Posterior vena cava (tissue), 2 donors: ENCODE measurements at regions not wholly inside any gene's neighbourhood (a gene's known extent, or its start where the extent isn't known, plus 50 kb on each side); places are given as distances from the start of the nearest gene placed in this dataset.

Experiments
- DNase-seq: peaks from one replicate; pipeline ENCODE4 v3.0.0-alpha.2; 2020; ENCODE audit warnings: low spot score
- intact Hi-C, 2 donors: fragments of 100-400 bp; cut with DNase I; formaldehyde crosslinking; loops; one replicate each; pipeline versions ENCODE4 v1.14.1 to v1.14.2; 2022 to 2023
- donor health status: DM: yes; HTN: yes; CAD: no.
- donor health status: DM: yes; HTN: yes; CAD: no.

GRCh38 chr4:15250021-15250441 lies 177.8 kb upstream of the C1QTNF7 start:
- intact Hi-C loops = no loop called here
- DNase-seq = no peak

DNA sequence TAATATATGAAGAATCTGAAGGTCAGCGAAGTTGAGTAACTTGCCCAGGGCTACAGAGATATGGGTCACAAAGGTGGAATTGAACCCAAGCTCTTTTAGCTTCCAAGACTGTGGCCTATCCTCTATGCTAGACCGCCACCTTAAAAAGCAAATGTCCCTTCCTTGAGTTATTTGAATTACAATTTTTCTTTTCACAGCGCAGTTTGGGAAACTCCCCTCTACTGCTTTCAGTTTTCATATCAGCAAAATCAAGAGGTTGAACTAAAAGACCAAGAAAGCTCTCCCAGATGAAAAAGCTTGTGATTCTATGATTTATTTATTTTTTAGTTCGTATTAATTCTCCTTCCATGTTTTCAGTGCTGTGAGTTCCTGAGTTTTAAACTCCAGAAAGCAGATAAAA lies 174.5 kb upstream of the C1QTNF7 start:
- intact Hi-C loops = no loop called here
- no peak for DNase-seq

- DNase-seq = no peak
- intact Hi-C loops = no loop called here
Observed at GRCh38 chr4:15254236-15254880, 173.5 kb upstream of the C1QTNF7 start.

DNA sequence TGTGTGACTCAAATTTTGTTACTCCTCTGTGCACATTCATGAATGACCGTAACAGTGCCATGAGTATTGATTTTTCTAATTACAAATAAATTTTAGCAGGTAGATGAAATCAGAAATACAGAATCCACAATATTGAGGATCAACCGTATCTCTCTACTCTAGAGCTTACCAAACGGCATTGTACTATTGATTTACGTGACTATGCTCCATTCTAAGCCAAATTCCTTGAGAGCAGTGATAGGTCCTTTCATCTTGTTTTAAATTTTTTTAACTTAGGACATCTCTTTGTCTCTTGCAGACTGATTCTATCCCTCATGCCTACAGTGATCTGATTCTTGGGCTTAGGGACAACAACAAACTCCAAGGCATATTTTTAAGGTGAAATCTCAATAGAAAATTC lies 172.3 kb upstream of the C1QTNF7 start:
- DNase-seq = no peak
- intact Hi-C loops = no loop called here

DNA sequence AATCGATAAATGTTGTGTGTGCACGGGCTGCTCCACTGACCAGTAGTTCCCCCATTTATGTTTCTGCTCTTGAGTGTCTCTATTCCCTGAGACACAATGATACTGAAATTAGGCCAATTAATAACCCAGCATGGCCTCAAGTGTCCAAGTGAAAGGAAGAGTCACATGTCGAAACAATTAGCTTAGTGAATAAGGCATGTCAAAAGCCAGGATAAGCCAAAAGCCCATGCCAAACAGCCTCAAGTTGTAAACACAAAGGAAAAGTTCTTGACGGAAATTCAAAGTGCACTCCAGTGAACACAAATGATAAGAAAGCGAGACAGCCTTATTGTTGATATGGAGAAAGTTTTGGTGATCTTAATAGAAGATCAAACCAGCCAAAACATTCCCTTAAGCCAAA lies 167.1 kb upstream of the C1QTNF7 start:
- intact Hi-C loops = no loop called here

GRCh38 chr4:15262396-15262795 lies 165.4 kb upstream of the C1QTNF7 start:
- intact Hi-C loops = no loop called here
- DNase-seq = no peak

More for the DNA sequence above, 167.1 kb upstream of the C1QTNF7 start:
- no peak for DNase-seq

- intact Hi-C loops = no loop called here
- no peak for DNase-seq
Observed at GRCh38 chr4:15270201-15270600, 157.6 kb upstream of the C1QTNF7 start.

DNA sequence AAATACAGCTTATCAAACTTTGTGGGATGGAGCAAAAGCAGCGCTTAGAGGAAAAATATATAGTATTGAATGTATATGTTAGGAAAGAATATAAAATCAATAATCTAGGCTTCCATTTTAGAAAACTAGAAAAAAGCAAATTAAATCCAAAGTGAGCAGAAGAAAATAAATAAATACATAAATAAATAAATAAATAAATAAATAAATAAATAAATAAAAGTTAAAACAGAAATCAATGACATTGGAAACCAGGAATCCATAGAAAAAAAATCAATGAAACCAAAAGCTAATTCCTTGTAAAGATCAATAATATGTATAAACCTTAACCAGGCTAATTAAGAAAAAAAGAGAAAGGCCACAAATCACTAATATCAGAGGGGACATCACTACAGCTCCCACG lies 141.8 kb upstream of the C1QTNF7 start:
- intact Hi-C loops = no loop called here
- no peak for DNase-seq

DNA sequence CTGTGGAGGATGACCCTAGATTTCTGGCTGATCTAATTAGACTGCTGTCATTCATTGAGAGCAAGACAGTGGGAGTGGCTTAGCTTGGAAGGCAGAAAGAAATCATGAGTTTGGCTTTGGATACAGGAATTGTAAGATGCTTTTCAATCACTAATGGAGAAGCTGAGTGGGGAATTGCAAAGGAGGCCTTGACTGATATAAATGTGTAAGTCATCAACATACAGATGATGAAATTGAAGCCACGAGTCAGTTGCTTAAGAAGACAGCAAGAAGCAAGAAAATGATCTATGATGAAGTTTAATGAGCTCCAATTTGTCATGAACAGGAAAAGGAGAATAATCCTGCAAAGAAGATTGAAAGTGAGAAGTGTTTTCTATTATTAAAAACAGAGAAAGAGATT lies 136.7 kb upstream of the C1QTNF7 start:
- DNase-seq = no peak

GRCh38 chr4:15293711-15294110 lies 134.1 kb upstream of the C1QTNF7 start:
- DNase-seq = no peak
- intact Hi-C loops = no loop called here

More for the DNA sequence above, 136.7 kb upstream of the C1QTNF7 start:
- intact Hi-C loops = no loop called here

GRCh38 chr4:15294202-15294601 lies 133.6 kb upstream of the C1QTNF7 start:
- intact Hi-C loops = no loop called here
- DNase-seq = no peak

DNA sequence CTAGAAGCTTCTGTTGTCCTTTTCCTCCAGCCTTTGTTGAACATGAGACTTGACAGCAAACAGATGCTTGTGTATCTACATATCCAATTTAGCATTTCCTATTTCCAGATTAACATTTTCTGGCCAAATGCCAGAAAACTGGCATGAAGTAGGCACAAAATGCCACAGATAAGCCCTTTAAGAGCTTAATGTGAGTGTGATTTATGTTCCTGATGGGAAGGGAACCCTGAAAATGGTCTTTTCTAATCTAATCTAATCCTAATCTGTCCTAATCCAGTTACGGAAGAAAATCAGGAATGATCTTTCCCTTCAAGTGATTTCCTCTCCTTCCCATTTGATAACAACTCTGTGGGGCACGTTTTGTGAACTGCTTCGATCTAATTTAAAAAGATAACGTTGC lies 133.0 kb upstream of the C1QTNF7 start:
- intact Hi-C loops = no loop called here
- DNase-seq = no peak

- intact Hi-C loops = no loop called here
- no peak for DNase-seq
Observed at GRCh38 chr4:15295421-15296162, 132.2 kb upstream of the C1QTNF7 start.

DNA sequence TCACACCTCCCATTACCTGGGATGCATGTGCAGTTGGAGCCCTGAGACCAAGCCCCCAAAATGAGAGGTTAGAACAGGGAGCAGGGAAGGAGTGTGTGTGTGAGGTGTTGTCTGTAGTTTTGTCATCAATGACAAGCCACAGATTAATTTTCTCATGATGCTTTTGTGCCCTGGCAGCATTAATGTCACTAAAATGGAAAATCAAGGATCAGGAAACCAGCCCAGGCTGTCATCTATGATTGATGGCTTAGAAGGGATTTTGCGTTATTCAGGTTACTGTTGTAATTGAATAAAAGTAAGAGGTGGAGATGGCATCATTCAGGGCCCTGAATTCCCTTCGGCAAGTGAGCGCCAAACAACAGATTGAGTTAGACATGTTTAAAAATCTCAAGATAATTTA lies 130.5 kb upstream of the C1QTNF7 start:
- no peak for DNase-seq
- intact Hi-C loops = no loop called here

- intact Hi-C loops = no loop called here
- no peak for DNase-seq
Observed at GRCh38 chr4:15299627-15300026, 128.2 kb upstream of the C1QTNF7 start.

DNA sequence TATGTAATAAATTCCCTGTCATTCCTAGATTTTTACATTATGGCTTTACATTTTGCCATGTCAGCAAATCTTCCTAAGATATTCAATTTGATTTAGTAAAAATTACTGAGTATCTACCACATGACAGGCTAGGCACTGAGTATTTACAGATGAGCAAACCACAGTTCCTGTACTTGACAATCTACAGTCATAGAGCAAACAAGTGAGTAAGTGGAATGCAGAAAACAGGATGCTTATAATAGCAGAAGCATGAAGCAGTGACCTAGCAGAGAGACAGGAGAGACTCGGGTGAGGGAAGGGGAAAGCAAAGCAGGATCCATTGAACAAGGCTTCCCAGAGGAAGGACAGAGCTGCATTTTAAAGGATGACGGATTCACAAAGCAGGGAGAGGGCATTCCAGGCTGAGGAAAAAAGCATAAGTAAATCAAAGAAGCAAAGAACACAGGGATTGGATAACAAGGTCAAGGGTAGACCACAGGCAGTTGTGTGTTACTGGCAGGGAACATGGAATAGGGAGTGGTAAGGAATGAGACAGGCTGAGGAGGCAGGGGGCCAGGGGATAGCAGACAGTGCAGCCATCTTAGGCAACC lies 124.7 kb upstream of the C1QTNF7 start:
- intact Hi-C loops = no loop called here
- no peak for DNase-seq

DNA sequence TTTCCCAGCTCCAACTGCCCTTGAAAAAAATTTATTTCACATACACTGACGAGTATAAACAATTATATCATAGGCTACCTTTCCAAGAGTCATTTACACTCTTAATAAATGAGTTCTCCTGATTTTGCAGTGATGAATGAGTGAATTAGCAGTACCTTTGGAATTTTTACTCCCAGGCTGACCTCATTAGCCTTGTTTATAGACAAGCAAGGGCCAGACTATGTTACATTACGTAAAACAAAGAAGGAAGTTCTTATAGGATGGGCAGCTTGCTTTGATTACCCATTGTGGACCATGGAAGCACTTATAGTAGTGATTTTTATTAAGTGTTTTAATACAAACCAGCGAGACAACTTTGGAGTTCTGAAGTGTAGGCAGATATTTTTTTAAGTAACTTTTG lies 112.9 kb upstream of the C1QTNF7 start:
- intact Hi-C loops = no loop called here
- DNase-seq = no peak

DNA sequence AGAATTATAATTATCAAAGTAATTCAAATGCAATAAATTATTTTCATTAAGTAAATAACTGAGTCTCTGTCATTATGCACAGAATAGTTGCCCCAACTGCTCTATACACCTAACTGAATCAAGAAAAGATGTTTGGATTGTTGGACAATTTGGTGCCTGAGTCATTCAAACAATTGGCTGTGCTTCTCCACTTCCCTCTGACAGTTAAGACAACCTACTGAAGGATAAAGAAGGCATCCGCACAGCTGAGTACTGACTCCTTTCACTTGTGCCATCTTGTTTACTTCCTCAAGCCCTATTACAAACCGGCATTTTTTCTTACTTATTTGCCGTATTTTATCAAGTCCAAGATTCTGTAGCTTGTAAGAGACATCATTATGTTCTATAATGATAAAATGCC lies 110.6 kb upstream of the C1QTNF7 start:
- intact Hi-C loops = no loop called here
- DNase-seq = no peak

DNA sequence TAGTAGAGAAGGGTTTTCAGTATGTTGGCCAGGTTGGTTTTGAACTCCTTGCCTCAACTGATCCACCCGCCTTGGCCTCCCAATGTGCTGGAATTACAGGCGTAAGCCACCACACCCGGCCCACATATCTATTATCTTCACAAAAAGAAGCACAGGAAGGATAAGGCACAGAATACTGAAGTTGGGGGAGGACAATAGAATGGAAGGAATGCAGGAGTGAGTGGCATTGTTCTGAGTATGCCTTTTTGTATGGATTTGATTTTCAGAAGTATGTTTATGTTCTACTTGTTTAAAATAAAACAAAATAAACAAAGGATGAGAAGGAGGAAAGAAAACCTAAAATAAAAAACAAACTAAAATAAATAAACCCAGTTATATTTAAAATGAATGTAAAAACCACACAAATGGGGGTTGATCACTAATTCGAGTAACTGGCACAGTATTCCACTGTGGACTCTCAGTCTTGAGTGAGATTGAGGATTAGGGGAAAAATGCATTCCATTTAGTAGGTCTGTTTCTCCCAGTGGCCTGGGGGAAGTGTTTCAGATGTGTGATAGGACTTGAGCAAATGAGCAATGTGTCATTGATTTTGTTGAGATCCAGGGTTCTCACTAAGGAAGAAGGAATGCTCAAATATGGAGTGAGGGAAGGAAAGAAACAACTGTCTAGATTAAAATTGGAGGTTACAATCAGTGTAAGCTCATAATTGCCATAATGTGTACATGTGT lies 109.0 kb upstream of the C1QTNF7 start:
- intact Hi-C loops = no loop called here
- no peak for DNase-seq

- intact Hi-C loops = no loop called here
- no peak for DNase-seq
Observed at GRCh38 chr4:15320121-15320678, 107.6 kb upstream of the C1QTNF7 start.
